HepG2 (cell line): ENCODE measurements at regions not wholly inside any gene's neighbourhood (a gene's known extent, or its start where the extent isn't known, plus 50 kb on each side); places are given as distances from the start of the nearest gene placed in this dataset.

Experiments
- ATAC-seq: fragments of 200-7000 bp; cut with Tn5 transposase; 3 replicates; pipeline ENCODE4 v1.9.1; 2020; ENCODE audit warnings: mild to moderate bottlenecking, moderate library complexity
- BruUV-seq: library from RNA; stranded (reverse); fragments of 400-500 nt; replicated peaks from 2 replicates; lab custom pipeline; 2021; lab: Mats Ljungman, UMichigan
- CTCF ChIA-PET: fragments of 300-600 bp; formaldehyde crosslinking; extraction: SDS; loops from one replicate; lab custom pipeline; 2021; ENCODE audit warnings: low total read pairs, inconsistent platforms, low intra/inter-chr PET ratio; lab: Yijun Ruan, JAX
- POLR2A ChIA-PET: fragments of 350-600 bp; sonication (Branson Sonifier 250); formaldehyde crosslinking; loops from one replicate; lab custom pipeline; 2020; ENCODE audit warnings: antibody characterized with exemption, inconsistent platforms; lab: Yijun Ruan, JAX
- DNase-seq: peaks from one replicate; pipeline ENCODE4 v3.0.0-alpha.2; 2015; ENCODE audit warnings: low spot score
- FAIRE-seq: peaks from 3 replicates; lab custom pipeline; 2011; peaks lifted over from hg19 to GRCh38; lab: Jason Lieb, UNC
- H2AFZ ChIP-seq: one replicate; pipeline ENCODE4 v1.6.1; 2011; ENCODE audit warnings: low read length, inconsistent platforms
- H3K27ac ChIP-seq: fragments of 300-600 bp; 3 replicates; pipeline ENCODE4 v1.8.0; 2011; ENCODE audit warnings: mixed run types, mild to moderate bottlenecking, mixed read lengths, low read length, inconsistent platforms; ENCODE audit not compliant: insufficient read depth; ENCODE audit errors: extremely low read length
- H3K27me3 ChIP-seq, 2 experiments: fragments of 200-600 bp in 1 of 2; 2 replicates in 1 of 2; 3 replicates in 1 of 2; pipeline versions ENCODE4 v1.6.0 to v1.8.0; 2011; ENCODE audit warnings: low read length in 2 of 2, mild to moderate bottlenecking in 2 of 2, moderate library complexity in 2 of 2, inconsistent platforms in 1 of 2; ENCODE audit not compliant: insufficient read depth in 2 of 2, control insufficient read depth in 1 of 2
- H3K36me3 ChIP-seq, 2 experiments: fragments of 200-600 bp in 1 of 2; replicated peaks in 1 of 2; 2 replicates in 1 of 2; 3 replicates in 1 of 2; pipeline versions ENCODE4 v1.5.1 to v1.8.0; 2011; ENCODE audit warnings: low read length in 2 of 2, inconsistent platforms in 1 of 2; ENCODE audit not compliant: insufficient read depth in 2 of 2, control insufficient read depth in 1 of 2
- H3K4me1 ChIP-seq: 2 replicates; pipeline ENCODE4 v1.5.1; 2012; ENCODE audit warnings: low read length, inconsistent platforms; ENCODE audit not compliant: insufficient read depth
- H3K4me2 ChIP-seq: 2 replicates; pipeline ENCODE4 v1.6.0; 2011; ENCODE audit warnings: low read depth, low read length, inconsistent platforms
- H3K4me3 ChIP-seq, 3 experiments: fragments of 200-600 bp in 1 of 3; sonication (generic), shearing (Covaris generic) in 1 of 3; replicated peaks in 1 of 3; 2 replicates each; pipeline ENCODE4 v1.5.1; 2011 to 2016; ENCODE audit warnings: low read length in 3 of 3, inconsistent platforms in 2 of 3, low read depth in 2 of 3, mild to moderate bottlenecking in 2 of 3, control low read depth in 1 of 3, mixed read lengths in 1 of 3; ENCODE audit not compliant: insufficient read depth in 1 of 3
- H3K79me2 ChIP-seq: one replicate; pipeline ENCODE4 v1.6.1; 2011; ENCODE audit warnings: low read length, inconsistent platforms; ENCODE audit not compliant: insufficient read depth
- H3K9ac ChIP-seq: 2 replicates; pipeline ENCODE4 v1.6.0; 2011; ENCODE audit warnings: mild to moderate bottlenecking, low read depth, low read length, inconsistent platforms; ENCODE audit not compliant: insufficient read depth
- H3K9me3 ChIP-seq: 2 replicates; pipeline ENCODE4 v1.5.1; 2012; ENCODE audit warnings: mild to moderate bottlenecking, low read length
- H4K20me1 ChIP-seq: 2 replicates; pipeline ENCODE4 v1.6.0; 2011; ENCODE audit warnings: inconsistent platforms, mild to moderate bottlenecking, low read length, moderate library complexity; ENCODE audit not compliant: insufficient read depth
- CHD4 ChIP-seq: fragments of 200-600 bp; sonication (generic); IDR thresholded peaks from 2 replicates; pipeline ENCODE4 v1.7.0; 2017; ENCODE audit warnings: mild to moderate bottlenecking, low read length, borderline replicate concordance
- HOXD1 ChIP-seq: sonication (generic); formaldehyde crosslinking; IDR thresholded peaks from 2 replicates; pipeline ENCODE4 v1.5.0; 2020; ENCODE audit warnings: missing genetic modification reagents
- MAZ ChIP-seq, 2 experiments: sonication (generic) in 1 of 2; formaldehyde crosslinking in 1 of 2; IDR thresholded peaks; 2 replicates each; pipeline versions ENCODE4 v1.5.0 to v1.6.1; 2012 to 2020; ENCODE audit warnings: low read depth in 2 of 2, mild to moderate bottlenecking in 2 of 2, borderline replicate concordance in 1 of 2, improper control_type of control experiment in 1 of 2, low read length in 1 of 2, missing genetic modification reagents in 1 of 2, moderate library complexity in 1 of 2
- NFAT5 ChIP-seq: sonication (generic); formaldehyde crosslinking; IDR thresholded peaks from 2 replicates; pipeline ENCODE4 v1.4.0; 2020; ENCODE audit warnings: missing genetic modification reagents
- NR0B2 ChIP-seq: sonication (generic); formaldehyde crosslinking; IDR thresholded peaks from 2 replicates; pipeline ENCODE4 v1.4.0; 2020; ENCODE audit warnings: mild to moderate bottlenecking, missing genetic modification reagents
- ONECUT2 ChIP-seq: sonication (generic); formaldehyde crosslinking; IDR thresholded peaks from 2 replicates; pipeline ENCODE4 v1.4.0; 2020; ENCODE audit warnings: missing genetic modification reagents
- RAD51 ChIP-seq: fragments of 450-650 bp; IDR thresholded peaks from 2 replicates; pipeline ENCODE4 v1.6.1; 2016; ENCODE audit warnings: borderline replicate concordance
- ZNF12 ChIP-seq: sonication (generic); formaldehyde crosslinking; IDR thresholded peaks from 2 replicates; pipeline ENCODE4 v1.5.0; 2020; ENCODE audit warnings: missing genetic modification reagents
- ZNF260 ChIP-seq: sonication (generic); formaldehyde crosslinking; IDR thresholded peaks from 2 replicates; pipeline ENCODE4 v1.4.0; 2020; ENCODE audit warnings: missing genetic modification reagents, low read depth, mild to moderate bottlenecking, borderline replicate concordance
- ZNF501 ChIP-seq: sonication (generic); formaldehyde crosslinking; IDR thresholded peaks from 2 replicates; pipeline ENCODE4 v1.5.1; 2020; ENCODE audit warnings: mild to moderate bottlenecking, moderate library complexity, missing genetic modification reagents
- ZNF550 ChIP-seq: sonication (generic); formaldehyde crosslinking; IDR thresholded peaks from 2 replicates; pipeline ENCODE4 v1.4.0; 2020; ENCODE audit warnings: mild to moderate bottlenecking, missing genetic modification reagents, borderline replicate concordance
- ZNF616 ChIP-seq: sonication (generic); formaldehyde crosslinking; IDR thresholded peaks from 2 replicates; pipeline ENCODE4 v1.5.0; 2020; ENCODE audit warnings: low read depth, mild to moderate bottlenecking, missing genetic modification reagents
- ZNF709 ChIP-seq: sonication (generic); formaldehyde crosslinking; IDR thresholded peaks from 2 replicates; pipeline ENCODE4 v1.5.0; 2020; ENCODE audit warnings: mild to moderate bottlenecking, missing genetic modification reagents
- ZNF724P ChIP-seq: sonication (generic); formaldehyde crosslinking; IDR thresholded peaks from 2 replicates; pipeline ENCODE4 v1.8.0; 2022; ENCODE audit warnings: missing genetic modification reagents, borderline replicate concordance
- WGBS: methylation state at CpG from one replicate; pipeline ENCODE4 v1.1.6; 2017; ENCODE audit warnings: low lambda C conversion rate; 5-methylcytosine and 5-hydroxymethylcytosine counted together
- in situ Hi-C: cut with HindIII; loops from 2 replicates; pipeline ENCODE4 v1.10.0; 2017; ENCODE audit warnings: low pct_unique_long_range_greater_than_20kb; ENCODE audit not compliant: extremely low pct_ligation_motif_present
- intact Hi-C: fragments of 100-400 bp; cut with micrococcal nuclease; formaldehyde crosslinking; loops from one replicate; pipeline ENCODE4 v1.10.0; 2022; ENCODE audit not compliant: unreplicated experiment

GRCh38 chr1:71191520-71191919, 110.7 kb upstream of the ZRANB2 start (continued):
- TF ChIP-seq NFAT5 (CRISPR knock-in tag), result no peak
- no peak for TF ChIP-seq ZNF501
- TF ChIP-seq ZNF550, result no peak
- TF ChIP-seq HOXD1, result no peak
- no peak for TF ChIP-seq MAZ (IDR thresholded peaks at IDR 0.05; ENCODE audit: borderline replicate concordance, low read depth, low read length)
- TF ChIP-seq MAZ (CRISPR knock-in tag; IDR thresholded peaks at IDR 0.05; ENCODE audit: low read depth), result no peak
- no peak for TF ChIP-seq ZNF709 (CRISPR knock-in tag)
- TF ChIP-seq ZNF260 (CRISPR knock-in tag), result no peak
- TF ChIP-seq RAD51, result no peak
- TF ChIP-seq, all 625 proteins: peak for 0

GRCh38 chr1:71190843-71191242, 110.0 kb upstream of the ZRANB2 start:
- CTCF ChIA-PET, result no interaction called here
- no peaks in the 10 kb centered on the region for H3K27me3 ChIP-seq
- in situ Hi-C loops (no loop called here), intact Hi-C loops (no loop called here)
- POLR2A ChIA-PET, result no interaction called here
- BruUV-seq, result no TSS peak
- H3K36me3 ChIP-seq, result no peaks in the 10 kb centered on the region
- peaks cover 44% of the 10 kb centered on the region for H3K9me3 ChIP-seq
- WGBS, result 3% methylated on average over 5 of the region's 5 CpGs
- no peak overlapping the region for H3K9ac ChIP-seq
- H2AFZ ChIP-seq, result no peak overlapping the region
- H3K4me2 ChIP-seq, result no peak overlapping the region
- DNase-seq (no peak), FAIRE-seq (no peak), ATAC-seq (no peak)
- no peaks in the 10 kb centered on the region for H4K20me1 ChIP-seq
- no peak overlapping the region for H3K27ac ChIP-seq
- H3K4me1 ChIP-seq, result no peaks in the 10 kb centered on the region
- H3K79me2 ChIP-seq, result no peaks in the 10 kb centered on the region
- no peak overlapping the region for H3K4me3 ChIP-seq
- TF ChIP-seq ZNF724P (CRISPR knock-in tag) (no peak), CHD4 (no peak), ZNF616 (CRISPR knock-in tag) (no peak), ONECUT2 (CRISPR knock-in tag) (no peak), NR0B2 (CRISPR knock-in tag) (no peak), ZNF12 (CRISPR knock-in tag) (no peak)
